HG03457 (cell line): ENCODE measurements at regions not wholly inside any gene's neighbourhood (a gene's known extent, or its start where the extent isn't known, plus 50 kb on each side); places are given as distances from the start of the nearest gene placed in this dataset.

Experiments used
- ATAC-seq: cut with Tn5 transposase; IDR thresholded peaks from one replicate; pipeline ENCODE4 v1.9.1; 2021; ENCODE audit warnings: moderate number of reproducible peaks; ENCODE audit not compliant: unreplicated experiment

DNA sequence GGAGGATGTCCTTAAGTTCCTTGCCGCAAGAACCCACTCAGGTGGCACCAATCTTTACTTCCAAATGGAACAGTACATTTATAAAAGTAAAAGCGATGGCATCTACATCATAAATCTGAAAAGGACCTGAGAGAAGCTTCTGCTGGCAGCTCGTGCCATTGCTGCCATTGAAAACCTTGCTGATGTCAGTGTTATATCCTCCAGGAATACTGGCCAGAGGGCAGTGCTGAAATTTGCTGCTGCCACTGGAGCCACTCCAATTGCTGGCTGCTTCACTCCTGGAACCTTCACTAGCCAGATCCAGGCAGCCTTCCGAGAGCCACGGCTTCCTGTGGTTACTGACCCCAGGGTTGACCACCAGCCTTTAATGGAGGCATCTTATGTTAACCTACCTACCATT lies 191.7 kb downstream of the TRIM27 start:
- ATAC-seq, result no peak

DNA sequence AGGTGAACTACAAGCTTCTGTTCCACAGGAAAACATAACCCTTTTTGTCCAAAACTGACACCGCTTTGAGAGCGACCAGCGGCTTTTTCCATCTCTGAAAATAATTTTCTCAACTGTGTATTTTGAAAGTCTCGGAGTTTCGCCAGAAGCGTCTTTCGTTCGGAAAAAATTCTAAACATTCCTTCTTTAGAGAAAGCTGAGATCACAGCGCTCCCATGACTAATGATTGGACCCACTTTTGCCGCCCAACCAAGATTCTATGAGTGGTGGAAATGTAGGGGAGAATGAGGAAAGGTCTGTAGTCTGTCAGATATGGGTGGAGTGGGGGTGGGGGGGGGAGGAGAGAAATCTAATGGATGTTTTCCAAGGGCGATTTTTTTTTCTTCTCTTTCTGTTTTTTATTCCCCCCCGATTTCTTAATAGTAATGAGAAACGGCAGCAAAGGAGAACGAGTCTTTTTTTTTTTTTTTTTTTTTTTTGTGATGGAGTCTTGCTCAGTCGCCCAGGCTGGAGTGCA lies 189.3 kb downstream of the TRIM27 start:
- ATAC-seq, result no peak

DNA sequence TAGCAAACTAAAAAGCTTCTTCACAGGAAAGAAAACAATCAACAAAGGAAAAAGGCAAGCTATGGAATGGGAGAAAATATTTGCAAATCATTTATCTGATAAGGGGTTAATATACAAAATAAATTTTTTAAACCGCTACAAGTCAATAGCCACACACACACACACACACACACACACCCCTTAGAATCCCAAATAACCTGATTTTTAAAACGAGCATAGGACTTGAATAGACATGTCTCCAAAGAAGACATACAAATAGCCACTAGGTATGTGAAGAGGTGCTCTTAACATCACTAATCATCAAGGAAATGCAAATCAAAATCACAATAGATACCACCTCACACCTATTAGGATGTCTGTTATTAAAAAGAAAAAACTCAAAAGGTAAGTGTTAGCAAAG lies 187.7 kb downstream of the TRIM27 start:
- no peak for ATAC-seq

DNA sequence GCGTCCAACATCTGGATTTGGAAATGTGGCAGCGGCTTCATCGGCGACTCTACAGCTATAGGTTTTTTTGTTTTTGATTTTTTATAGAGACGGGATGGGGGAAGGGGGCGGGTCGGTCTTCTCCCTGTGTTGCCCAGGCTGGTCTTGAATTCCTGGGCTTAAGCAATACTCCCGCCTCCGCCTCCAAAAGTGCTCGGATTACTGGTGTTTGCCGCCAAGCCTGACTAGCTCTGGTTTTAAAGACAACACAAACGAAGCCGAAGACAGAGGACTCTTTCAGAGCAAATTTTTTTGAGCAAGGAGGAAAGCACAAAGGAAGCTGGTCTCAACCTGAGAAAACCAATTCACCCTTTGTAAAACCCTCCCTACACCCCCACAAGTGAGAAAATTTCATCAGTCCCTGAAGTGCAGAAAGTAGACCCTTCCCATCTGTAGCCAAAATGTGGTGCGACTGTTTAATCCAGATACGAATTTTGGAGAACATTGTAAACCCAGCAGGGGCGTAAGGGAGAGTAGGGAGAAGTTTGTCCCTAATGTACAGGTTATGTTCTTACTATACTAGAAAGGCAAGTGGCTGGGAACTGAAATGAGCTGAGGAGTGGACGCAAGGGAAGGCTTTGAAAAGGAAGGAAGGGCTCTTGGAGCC lies 185.9 kb downstream of the TRIM27 start:
- no peak for ATAC-seq

DNA sequence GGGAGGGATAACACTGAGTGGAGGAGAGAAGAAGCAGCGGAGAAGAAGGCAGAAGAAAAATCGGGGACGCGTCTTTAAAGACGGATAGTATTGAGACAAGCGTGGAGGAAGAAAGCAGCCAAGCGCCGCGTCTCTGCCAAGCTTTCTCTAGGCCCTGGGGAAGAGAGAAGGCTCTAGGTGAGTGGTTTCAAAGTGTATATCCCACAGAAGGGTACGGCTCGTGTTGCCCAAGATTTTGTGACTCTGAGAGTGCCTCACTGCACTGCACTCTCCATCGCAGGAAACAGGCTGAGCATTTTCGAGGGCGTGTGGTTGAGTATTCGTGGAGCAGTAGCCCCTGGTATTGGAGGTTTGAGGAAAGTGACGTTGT lies 185.4 kb downstream of the TRIM27 start:
- no peak for ATAC-seq

DNA sequence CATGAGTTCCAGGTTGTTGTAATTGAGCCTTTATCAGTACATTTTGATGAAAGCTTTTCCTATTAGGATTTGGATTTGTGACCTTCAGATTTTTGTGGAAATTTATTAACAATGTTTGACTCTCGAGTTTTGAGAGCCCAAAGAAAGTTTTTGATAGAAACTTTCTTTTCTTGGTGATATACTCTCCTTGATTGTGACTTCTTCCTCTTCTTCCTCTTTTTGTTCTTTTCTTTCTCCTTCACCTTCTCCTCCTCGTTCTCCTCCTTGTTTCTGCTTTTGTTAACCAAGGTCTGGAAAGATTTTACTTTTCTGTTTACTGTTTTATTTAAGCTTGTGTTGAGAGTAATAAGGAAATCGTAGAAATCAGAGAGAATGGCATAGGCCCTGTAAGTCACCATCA lies 182.4 kb downstream of the TRIM27 start:
- ATAC-seq, result no peak

DNA sequence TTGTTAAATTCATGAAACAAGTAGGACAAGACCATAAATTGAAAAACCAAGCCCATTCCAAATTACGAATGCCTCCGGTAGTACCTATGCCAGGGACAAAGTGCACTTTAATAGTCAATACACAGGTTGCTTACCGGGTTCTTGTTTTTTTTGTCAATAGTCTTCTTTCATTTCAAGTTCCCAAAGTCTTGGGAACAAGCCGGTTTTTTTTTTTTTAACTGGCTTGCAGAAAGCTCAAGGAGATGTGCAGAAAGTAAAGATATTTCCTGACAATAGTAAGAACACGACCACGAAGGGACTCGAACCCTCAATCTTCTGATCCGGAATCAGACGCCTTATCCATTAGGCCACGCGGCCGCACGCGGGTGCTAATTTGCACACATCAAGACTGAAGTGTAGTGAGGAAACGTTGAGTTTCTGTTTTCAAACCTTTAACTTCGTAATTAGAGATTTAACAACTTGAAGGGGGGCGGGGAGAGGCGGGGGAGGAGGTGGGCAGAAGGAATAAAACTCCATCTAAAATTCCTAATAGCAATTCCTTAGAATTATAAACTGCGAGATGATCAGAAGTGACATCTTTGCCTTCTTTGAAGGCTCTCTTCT lies 181.0 kb downstream of the TRIM27 start:
- no peak for ATAC-seq

DNA sequence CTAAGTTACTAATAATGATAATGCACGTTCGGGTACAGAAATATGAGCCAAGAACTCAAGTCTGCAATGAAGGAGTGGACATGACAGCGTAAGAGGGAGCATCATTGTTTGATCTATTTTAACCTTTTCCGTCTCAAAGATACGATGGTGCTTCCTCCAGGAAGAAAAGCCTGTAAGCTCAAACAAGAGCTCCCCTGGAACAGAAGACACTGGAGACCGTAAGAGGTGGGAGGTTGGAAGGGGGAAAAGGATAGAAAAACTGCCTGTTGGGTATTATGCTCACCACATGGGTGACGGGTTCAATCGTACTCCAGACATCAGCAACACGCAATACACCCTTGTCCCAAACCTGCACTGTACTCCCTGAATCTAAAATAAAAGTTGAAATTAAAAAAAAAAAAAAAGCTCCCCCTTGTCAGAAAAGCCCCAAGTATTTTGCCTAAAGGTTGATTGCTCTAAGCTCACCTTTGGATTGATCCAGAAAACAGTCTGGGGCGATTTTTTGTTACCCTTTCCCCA lies 180.5 kb downstream of the TRIM27 start:
- no peak for ATAC-seq

DNA sequence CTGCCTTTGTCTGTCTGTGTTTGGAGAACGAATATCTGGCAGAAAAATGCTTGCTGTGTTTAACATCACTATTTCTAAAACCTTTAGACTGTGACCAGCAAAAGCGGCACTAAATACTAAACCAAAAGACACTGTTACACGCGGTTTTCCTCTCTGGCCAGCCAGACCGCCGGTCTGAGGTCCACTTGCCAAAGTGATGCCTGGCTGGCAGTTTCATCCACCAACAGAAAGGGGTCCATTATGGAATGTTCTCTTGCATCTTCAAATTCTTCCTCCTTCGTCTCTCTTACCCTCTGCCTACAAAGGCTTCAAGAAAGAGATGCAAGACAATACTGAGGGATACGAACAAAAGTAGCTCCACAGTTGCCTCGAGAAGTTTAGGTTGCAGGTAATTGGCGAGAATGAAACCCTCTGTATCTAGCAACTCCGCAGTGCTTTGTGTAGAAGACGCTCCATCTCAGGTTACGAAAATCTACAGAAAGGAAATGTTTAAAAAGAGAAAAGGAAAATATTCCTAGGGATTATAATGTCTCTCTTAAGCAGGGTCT lies 176.6 kb downstream of the TRIM27 start:
- ATAC-seq, result no peak

DNA sequence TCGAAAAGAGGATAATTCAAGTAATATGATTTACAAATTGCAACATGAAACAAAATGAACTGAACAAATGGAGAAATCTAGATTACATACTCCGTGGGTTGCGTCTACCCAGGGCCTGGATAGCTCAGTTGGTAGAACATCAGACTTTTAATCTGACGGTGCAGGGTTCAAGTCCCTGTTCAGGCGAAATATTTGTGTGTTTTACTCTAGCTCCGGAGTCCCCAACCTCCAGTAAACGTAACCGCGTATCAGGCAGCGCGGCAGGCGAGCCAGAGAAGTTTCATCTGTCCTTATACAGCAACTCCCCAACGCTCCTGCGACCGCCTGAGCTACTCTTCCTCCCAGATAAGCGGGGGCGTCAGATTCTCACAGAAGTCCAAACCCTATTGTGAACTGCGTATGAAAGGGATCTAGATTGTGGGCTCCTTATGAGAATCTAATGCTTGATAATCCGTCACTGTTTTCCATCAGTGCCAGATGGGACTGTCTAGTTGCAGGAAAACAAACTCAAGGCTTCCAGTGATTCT lies 176.1 kb downstream of the TRIM27 start:
- no peak for ATAC-seq

DNA sequence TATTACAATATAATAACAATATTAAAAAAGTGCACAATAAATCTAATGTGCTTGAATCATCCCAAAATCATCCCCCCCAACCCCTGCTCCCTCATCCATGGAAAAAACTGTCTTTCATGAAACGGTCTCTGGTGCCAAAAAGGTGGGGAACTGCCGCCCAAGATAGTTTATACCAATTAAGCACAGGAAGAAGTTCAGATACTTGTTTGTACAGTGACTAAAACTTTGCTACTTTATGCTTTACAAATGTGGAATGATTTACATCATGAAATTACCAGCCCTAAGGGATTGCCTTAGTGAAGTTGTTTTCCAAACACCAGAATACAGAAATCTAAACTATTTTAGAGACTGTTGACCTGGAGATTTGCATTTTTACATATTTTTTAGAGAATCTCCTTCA lies 175.6 kb downstream of the TRIM27 start:
- ATAC-seq, result no peak

DNA sequence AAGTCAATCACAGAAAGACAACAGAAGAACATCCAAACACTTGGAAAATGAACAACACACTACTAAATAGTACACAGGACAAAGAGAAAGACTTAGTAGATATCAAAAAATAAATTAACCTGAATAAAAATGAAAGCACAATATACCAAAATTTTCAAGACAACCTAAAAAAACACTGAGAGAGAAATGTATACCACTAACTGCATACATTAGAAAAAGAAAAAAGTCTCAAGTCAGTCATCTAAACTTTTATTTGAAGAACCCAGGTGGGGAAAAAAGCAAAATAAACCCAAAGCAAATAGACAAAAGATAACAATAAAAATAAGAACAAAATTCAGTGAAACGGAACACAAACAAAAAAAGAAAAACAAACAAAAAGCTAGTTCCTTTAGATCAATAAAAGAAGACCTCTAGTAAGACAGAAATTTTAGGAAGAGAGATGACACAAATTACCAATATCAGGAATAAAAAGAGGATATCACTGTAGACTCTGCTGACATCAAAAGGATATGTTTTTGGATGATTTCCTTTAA lies 172.8 kb downstream of the TRIM27 start:
- ATAC-seq, result no peak

DNA sequence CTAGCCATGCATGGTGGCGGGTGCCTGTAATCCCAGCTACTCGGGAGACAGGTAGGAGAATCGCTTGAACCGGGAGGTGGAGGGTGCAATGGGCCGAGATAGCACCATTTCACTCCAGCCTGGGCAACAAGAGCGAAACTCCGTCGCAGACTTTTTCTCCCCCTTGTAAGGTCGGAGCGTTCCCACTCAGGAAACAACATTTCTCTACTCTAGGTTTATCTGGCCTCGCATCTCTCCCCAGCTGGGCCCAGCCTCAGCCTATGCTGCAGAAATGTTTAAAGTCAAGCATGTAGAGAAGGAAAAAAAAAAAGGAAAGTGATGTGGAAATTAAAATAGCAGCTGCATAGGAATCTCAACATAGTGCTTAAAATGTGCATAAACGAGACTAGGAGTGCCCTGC lies 172.3 kb downstream of the TRIM27 start:
- no peak for ATAC-seq

DNA sequence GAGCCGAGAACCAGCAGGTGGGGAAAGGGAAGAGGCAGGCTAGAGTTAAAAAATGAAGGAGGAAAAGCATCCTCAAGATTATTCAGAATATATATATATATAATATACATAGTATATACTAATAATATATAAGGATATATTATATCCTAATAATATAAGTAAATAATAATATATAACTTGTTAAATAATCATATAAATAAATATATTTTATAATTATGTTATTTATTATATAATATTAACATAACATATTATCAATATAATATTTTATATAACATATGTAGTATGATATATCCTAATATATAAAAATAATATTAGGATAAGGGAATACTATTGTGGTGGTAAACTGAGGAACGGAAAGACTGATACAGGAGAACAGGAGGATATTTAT lies 171.8 kb downstream of the TRIM27 start:
- no peak for ATAC-seq

DNA sequence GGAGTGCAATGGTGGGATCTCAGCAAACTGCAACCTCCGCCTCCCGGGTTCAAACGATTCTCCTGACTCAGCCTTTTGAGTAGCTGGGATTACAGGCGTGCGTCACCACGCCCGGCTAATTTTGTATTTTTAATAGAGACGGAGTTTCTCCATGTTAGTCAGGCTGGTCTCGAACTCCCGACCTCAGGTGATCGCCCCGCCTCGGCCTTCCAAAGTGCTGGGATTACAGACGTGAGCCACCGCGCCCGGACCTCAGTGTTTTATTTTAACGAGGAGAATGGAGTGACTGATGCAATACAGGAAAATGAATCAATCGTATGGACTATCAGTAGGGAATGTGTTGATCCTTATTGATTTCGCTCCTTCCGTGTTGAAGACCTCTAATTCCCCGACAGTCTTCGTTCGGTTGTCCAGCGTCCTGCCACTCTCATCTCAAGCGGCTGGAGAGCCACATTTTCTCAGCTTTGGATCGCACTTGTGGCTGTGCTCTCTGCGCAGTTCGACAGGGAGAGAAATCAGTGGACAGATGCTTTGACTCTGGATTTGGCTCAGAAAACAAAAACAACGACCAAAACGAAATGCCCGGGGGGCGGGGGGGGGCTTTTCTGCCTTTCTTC lies 166.2 kb downstream of the TRIM27 start:
- no peak for ATAC-seq

DNA sequence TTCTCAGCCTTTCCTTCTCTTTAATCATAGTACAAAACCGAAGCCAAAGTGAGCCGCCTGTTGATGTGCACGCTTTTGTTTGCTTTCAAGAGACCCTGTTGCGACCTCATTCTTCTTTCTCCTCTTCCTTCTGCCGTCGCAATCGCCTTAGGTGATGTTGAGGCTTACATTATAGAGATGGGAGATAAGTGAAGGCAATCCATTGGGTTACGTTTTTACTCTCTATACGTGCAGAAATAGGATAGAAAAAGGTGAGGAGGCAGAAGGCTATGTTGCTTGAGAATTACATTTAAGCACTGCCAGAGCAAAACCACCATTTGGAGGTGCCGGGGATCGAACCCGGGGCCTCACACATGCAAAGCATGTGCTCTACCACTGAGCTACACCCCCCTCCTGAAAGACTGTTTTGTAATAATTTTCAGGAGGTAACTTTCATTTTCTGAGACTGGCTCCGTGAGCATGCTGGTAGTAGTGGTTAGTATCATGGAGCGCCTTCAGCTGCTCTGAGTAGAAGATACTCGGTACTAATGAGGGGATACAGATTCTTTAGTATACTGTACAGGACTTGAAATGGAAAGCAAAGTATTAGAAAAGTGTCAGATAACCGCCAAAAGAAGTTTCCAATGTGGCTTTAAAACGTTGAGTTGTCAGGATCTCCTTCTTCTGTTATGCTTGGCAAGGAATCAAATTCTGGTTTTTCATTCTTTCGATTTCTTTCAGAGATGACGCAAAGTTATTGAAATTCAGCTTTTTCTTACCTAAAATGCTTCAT lies 165.6 kb downstream of the TRIM27 start:
- no peak for ATAC-seq

DNA sequence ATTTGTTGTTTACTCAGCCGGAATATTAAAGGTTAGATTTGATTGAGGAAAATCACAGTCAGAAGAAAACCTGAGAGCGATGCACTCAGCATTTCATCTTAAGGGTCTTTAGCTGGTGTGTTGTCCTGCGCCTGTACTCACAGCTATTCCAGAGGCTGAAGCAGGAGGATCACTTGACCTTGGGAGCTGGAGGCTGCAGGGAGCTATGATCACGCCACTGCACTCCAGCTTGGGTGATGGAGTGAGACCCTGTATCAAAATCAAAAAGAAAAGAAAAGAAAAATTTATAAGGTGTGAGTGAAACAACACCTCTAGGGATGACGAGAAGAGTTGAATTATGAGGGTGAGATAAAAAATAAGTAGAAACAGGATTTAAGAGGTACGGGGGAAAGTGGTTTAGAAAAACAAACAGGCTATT lies 165.0 kb downstream of the TRIM27 start:
- no peak for ATAC-seq

DNA sequence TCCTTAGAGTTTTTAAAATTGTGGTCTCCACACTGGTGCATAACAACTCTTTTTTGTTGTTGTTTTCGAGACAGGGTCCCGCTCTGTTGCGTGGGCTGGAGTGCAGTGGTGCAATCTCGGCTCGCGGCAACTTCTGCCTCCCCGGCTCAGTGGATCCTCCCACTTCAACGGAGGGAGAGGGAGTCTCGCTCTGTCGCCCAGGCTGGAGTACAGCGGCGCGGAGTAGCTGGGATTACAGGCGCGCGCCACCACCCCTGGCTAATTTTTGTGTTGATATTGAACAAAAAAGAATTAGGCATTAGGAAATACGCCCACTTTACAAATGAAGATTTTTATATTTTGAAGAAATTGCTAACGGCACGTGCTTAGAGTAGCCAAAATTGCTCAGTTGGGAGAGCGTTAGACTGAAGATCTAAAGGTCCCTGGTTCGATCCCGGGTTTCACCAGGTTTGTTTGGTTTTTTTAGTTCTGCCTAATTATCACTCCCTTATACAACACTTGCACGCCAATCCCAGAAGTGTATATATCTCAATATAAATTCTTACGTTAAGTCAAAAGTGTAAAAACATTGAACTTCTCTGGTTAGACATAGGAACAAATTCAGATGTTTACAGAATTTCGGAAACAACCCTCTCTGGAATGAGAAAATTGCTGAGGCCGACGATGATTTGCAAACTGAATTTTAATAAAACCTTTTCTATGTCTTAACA lies 159.6 kb downstream of the TRIM27 start:
- no peak for ATAC-seq

DNA sequence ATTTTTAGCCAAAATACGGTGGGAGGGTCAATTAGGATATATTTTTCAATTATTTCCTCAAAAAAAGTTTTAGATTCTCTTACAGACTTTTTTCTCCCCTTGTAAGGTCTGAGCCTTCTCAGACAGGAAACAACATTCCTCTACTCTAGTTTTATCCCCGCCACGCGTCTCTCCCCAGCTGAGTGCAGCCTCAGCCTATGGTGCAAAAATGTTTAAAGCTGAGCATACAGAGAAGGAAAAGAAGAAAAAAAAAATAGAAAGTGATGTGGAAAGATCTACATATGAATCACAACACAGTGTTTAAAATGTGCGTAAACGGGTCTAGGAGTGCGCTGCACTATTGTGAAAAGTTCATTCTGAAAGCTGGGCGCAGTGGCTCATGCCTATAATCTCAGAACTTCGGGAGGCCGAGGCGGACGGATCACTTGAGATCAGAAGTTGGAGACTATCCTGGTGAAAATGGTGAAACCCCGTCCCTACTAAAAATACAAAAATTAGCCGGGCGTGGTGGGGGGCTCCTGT lies 159.0 kb downstream of the TRIM27 start:
- no peak for ATAC-seq

DNA sequence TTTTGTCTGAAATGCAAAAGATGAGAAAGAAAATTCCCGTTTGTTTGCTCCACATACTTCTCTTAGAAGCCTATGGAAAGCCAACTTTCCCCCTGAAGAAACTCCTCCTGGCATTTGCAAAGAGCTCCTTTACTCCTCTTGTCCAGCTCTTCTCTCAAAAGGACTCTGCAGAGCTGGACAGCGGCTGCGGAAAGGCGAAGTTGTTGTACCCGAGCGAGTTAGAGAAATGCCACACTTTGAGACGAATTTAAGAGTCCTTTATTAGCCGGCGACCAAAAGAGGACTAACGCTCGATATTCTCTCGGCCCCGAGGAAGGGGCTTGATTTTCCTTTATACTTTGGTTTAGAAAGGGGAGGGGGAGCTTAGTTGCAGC lies 157.8 kb downstream of the TRIM27 start:
- ATAC-seq, result no peak
